GM20000 (cell line): ENCODE measurements at regions not wholly inside any gene's neighbourhood (a gene's known extent, or its start where the extent isn't known, plus 50 kb on each side); places are given as distances from the start of the nearest gene placed in this dataset.
"Not testable (repeated sequence)": the region's sequence is repeated elsewhere in the genome, so short reads cannot be mapped to it uniquely, and the experiment has no call there.

Experiments used
- DNase-seq: peaks from one replicate; pipeline ENCODE4 v3.0.0; 2012; ENCODE audit warnings: low spot score
- CTCF ChIP-seq: IDR thresholded peaks from 2 replicates; pipeline ENCODE4 v1.5.1; 2012; ENCODE audit warnings: mild to moderate bottlenecking, control low read depth; ENCODE audit errors: extremely low read depth, missing control alignments

DNA sequence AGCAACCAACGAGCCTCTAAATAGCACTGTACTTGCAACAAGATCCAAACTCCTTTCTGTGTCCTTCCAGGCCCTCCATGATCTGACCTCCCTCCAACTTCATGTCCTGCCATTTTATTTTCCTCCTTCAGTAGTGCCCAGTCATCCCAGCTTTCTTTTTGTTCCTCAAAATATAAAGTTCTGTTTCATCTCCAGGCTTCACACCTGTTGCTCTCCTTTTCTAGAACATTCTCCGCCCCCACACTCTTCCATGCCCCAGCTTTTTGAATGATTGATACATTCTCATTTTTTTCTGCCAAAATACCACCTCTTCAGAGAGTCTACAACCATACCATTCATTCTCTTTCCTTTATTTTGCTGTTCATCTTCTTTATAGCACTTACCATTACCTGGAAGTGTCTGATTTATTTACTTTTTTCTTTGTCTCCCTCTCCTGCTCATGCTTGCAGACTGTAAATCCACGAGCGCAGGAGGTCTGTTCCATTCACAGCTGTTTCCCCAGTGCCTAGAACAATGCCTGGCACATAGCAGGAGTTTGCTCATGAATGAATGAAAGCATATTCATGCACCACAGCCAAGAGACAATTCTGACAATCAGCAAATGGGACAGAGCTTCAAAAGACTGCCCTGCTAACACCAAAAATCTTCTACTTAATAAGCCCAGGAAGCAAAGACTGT lies 296.4 kb downstream of the RPAP3 start:
- DNase-seq, result no peak
- TF ChIP-seq CTCF, result no peak

DNA sequence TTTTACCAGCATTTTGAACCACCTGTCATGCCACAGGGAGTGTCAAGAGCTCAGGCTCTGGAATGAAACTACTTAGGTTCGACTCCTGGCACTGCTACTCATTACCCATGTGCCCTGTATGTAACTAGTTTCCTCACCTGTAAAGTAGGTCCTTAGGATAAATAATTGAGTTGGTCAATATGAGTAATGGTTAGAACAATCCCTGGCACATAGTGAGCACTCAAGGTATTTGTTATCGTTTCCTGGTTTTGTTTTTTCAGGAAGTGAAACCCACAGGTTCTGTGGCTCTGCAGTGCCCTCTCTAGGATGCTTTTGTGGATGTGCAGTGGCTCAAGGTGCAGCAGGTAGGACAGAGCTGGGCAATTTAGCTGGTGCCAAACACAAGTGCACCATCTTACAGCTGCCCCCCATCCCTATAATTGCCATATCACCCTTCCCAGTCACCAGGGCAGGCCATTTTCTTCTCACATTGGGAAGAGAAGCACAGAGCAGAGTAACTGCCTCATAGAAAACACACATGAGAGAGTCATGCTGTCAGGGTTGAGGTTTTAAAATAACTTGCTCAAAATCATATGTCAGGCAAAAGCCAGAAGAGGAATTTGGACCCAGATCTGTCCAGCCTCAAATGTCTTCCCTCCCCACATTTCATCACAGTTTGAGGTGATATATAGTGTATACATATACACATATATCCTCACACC lies 297.5 kb downstream of the RPAP3 start:
- peak; percentile 47 for DNase-seq
- TF ChIP-seq CTCF, result peak; percentile 33

- no peak for TF ChIP-seq CTCF
- DNase-seq, result no peak
These were observed 298.2 kb downstream of the RPAP3 start for GRCh38 chr12:47407463-47408129.

GRCh38 chr12:47403681-47404080 lies 302.1 kb downstream of the RPAP3 start:
- TF ChIP-seq CTCF, result no peak
- no peak for DNase-seq

DNA sequence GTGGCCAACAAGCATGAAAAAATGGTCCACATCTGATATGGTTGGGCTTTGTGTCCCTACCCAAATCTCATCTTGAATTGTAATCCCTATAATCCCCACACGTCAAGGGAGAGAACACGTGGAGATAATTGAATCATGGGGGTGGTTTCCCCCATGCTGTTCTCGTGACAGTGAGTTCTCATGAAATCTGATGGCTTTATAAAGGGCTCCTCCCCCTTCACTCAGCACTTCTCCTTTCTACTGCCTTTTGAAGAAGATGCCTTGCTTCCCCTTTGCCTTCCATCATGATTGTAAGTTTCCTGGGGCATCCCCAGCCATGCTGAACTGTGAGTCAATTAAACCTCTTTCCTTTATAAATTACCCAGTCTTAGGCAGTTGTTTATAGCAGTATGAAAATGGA lies 304.6 kb downstream of the RPAP3 start:
- DNase-seq, result not testable (repeated sequence)

- DNase-seq, result no peak
- no peak for TF ChIP-seq CTCF
These were observed 305.6 kb downstream of the RPAP3 start for GRCh38 chr12:47400266-47400665.

- TF ChIP-seq CTCF, result peak; percentile 44
- peak; percentile 16 for DNase-seq
These were observed 308.1 kb downstream of the RPAP3 start for GRCh38 chr12:47397664-47398281.
